Liver (tissue), 7 donors: ENCODE measurements at regions not wholly inside any gene's neighbourhood (a gene's known extent, or its start where the extent isn't known, plus 50 kb on each side); places are given as distances from the start of the nearest gene placed in this dataset.

ENCODE experiments used
- DNase-seq: peaks from one replicate; pipeline ENCODE4 v3.0.0-alpha.2; 2017; ENCODE audit warnings: low spot score
- H3K27ac ChIP-seq, 2 donors: one replicate each; pipeline ENCODE4 v1.7.0; 2013; ENCODE audit warnings: inconsistent platforms in 2 of 2, low read length in 2 of 2, control low read depth in 1 of 2, low read depth in 1 of 2, mild to moderate bottlenecking in 1 of 2
- H3K27me3 ChIP-seq, 4 donors: one replicate each; pipeline versions ENCODE4 v1.6.1 to v1.7.0; 2013; ENCODE audit warnings: low read length in 3 of 4, inconsistent platforms in 1 of 4, mild to moderate bottlenecking in 1 of 4, moderate library complexity in 1 of 4; ENCODE audit not compliant: control insufficient read depth in 4 of 4, insufficient read depth in 4 of 4
- H3K36me3 ChIP-seq, 4 donors: one replicate each; pipeline versions ENCODE4 v1.6.1 to v1.7.0; 2013; ENCODE audit warnings: low read length in 3 of 4, mild to moderate bottlenecking in 3 of 4, low read depth in 1 of 4, moderate library complexity in 1 of 4; ENCODE audit not compliant: control insufficient read depth in 4 of 4, insufficient read depth in 3 of 4
- H3K4me1 ChIP-seq, 4 donors: one replicate each; pipeline versions ENCODE4 v1.6.1 to v1.7.0; 2013; ENCODE audit warnings: low read length in 3 of 4, mild to moderate bottlenecking in 3 of 4, moderate library complexity in 1 of 4; ENCODE audit not compliant: control insufficient read depth in 4 of 4, insufficient read depth in 4 of 4
- H3K4me3 ChIP-seq, 3 donors: one replicate each; pipeline versions ENCODE4 v1.6.1 to v1.7.0; 2013; ENCODE audit warnings: low read length in 3 of 3, control low read depth in 1 of 3, low read depth in 1 of 3, mild to moderate bottlenecking in 1 of 3
- H3K9ac ChIP-seq, 2 donors: one replicate each; pipeline ENCODE4 v1.7.0; 2013; ENCODE audit warnings: low read length in 2 of 2, mild to moderate bottlenecking in 2 of 2, moderate library complexity in 2 of 2, control low read depth in 1 of 2, low read depth in 1 of 2
- H3K9me3 ChIP-seq, 4 donors: one replicate each; pipeline versions ENCODE4 v1.6.1 to v1.7.0; 2013; ENCODE audit warnings: low read length in 3 of 4; ENCODE audit not compliant: control insufficient read depth in 4 of 4
- EGR1 ChIP-seq, 2 donors: IDR thresholded peaks; 2 replicates each; pipeline ENCODE4 v1.6.1; 2016 to 2018; ENCODE audit warnings: antibody characterized with exemption in 2 of 2, low read depth in 2 of 2
- FOXA1 ChIP-seq: IDR thresholded peaks from 2 replicates; pipeline ENCODE4 v1.6.1; 2016; ENCODE audit warnings: antibody characterized with exemption
- HNF4G ChIP-seq: IDR thresholded peaks from 2 replicates; pipeline ENCODE4 v1.6.1; 2016; ENCODE audit warnings: antibody characterized with exemption
- NR2F2 ChIP-seq: IDR thresholded peaks from 2 replicates; pipeline ENCODE4 v1.6.1; 2016; ENCODE audit warnings: antibody characterized with exemption
- YY1 ChIP-seq: IDR thresholded peaks from 2 replicates; pipeline ENCODE4 v1.6.1; 2016; ENCODE audit warnings: antibody characterized with exemption, mild to moderate bottlenecking
- WGBS: extraction: QIAGEN DNeasy Blood & Tissue Kit; methylation state at CpG from one replicate; pipeline ENCODE4 v1.1.7; 2013; 5-methylcytosine and 5-hydroxymethylcytosine counted together
- TF ChIP-seq, protein P1 (sequence below): IDR thresholded peaks from 2 replicates; pipeline ENCODE4 v1.6.1; 2016; ENCODE audit warnings: antibody characterized with exemption
- TF ChIP-seq, protein P2 (sequence below): IDR thresholded peaks from 2 replicates; pipeline ENCODE4 v1.6.1; 2016; ENCODE audit warnings: antibody characterized with exemption, mild to moderate bottlenecking
- TF ChIP-seq, protein P3 (sequence below): IDR thresholded peaks from 2 replicates; pipeline ENCODE4 v1.6.1; 2016; ENCODE audit warnings: antibody characterized with exemption
- TF ChIP-seq, protein P4 (sequence below): IDR thresholded peaks from 2 replicates; pipeline ENCODE4 v1.6.1; 2016; ENCODE audit warnings: antibody characterized with exemption
- donor health status: healthy.
- donor health status: healthy.
- donor health status: healthy.
- donor health status: healthy.

DNA sequence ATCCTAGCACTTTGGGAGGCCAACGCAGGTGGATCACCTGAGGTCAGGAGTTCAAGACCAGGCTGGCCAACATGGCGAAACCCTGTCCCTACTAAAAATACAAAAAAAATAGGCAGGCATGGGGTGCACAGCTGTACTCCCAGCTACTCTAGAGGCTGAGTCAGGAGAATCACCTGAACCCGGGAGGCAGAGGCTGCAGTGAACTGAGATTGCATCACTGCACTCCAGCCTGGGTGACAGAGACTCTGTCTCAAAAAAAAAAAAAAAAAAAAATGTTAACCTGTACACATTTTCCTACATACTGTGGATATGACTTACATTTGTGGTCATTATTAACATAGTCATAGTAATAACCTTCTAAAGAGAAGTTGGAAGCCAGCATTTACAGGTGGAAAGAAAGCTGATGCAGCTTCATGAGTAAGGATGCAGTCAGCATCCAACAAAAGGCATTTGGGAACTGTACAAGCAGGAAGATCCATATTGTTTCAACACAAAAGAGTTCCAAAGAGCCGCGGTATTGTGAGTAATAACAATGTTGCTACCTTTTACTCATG lies 186.2 kb downstream of the GPX5 start:
- peaks cover 7 to 24% (median 8%) of the 10 kb centered on the region in 4 donors for H3K9me3 ChIP-seq
- H3K27me3 ChIP-seq: peaks cover 0 to 17% (median 0%) of the 10 kb centered on the region in 4 donors
- TF ChIP-seq YY1 (no peak), EGR1 (IDR thresholded peaks at IDR 0.05; ENCODE audit: low read depth in 2 of 2) (no peak), FOXA1 (no peak)
- DNase-seq: no peak
- H3K4me1 ChIP-seq: no peaks in the 10 kb centered on the region
- H3K27ac ChIP-seq: no peak overlapping the region
- 70% methylated on average over 5 of the region's 5 CpGs for WGBS
- H3K36me3 ChIP-seq: no peaks in the 10 kb centered on the region
- H3K4me3 ChIP-seq: no peak overlapping the region
- no peak overlapping the region for H3K9ac ChIP-seq

DNA sequence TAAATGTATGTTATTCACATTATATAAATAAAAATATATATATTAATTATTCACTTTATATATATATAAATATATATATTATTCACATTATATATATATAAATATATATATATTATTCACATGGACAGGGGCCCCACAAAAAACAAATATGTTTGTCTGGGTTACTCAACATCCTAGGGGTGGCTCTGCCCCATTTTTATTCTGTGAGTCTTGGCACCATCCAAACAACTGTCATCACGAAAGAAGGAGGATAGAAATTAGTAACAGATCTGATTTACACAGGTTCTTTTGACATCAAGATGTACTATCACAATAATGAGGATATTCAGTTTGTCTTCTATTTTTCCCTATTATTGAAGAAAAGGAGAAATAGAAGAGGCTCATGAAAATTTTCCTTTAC lies 187.3 kb downstream of the GPX5 start:
- no peak for DNase-seq
- no peak for TF ChIP-seq EGR1 (IDR thresholded peaks at IDR 0.05; ENCODE audit: low read depth in 2 of 2)
- TF ChIP-seq FOXA1: no peak
- Histone ChIP-seq H3K4me3 (no peak overlapping the region), H3K27ac (no peak overlapping the region), H3K9me3 (peaks cover 4 to 20% (median 5%) of the 10 kb centered on the region in 4 donors), H3K27me3 (peaks cover 0 to 17% (median 0%) of the 10 kb centered on the region in 4 donors), H3K9ac (no peak overlapping the region), H3K36me3 (no peaks in the 10 kb centered on the region), H3K4me1 (no peaks in the 10 kb centered on the region)
- WGBS: 68% methylated on average over 1 of the region's 1 CpG

DNA sequence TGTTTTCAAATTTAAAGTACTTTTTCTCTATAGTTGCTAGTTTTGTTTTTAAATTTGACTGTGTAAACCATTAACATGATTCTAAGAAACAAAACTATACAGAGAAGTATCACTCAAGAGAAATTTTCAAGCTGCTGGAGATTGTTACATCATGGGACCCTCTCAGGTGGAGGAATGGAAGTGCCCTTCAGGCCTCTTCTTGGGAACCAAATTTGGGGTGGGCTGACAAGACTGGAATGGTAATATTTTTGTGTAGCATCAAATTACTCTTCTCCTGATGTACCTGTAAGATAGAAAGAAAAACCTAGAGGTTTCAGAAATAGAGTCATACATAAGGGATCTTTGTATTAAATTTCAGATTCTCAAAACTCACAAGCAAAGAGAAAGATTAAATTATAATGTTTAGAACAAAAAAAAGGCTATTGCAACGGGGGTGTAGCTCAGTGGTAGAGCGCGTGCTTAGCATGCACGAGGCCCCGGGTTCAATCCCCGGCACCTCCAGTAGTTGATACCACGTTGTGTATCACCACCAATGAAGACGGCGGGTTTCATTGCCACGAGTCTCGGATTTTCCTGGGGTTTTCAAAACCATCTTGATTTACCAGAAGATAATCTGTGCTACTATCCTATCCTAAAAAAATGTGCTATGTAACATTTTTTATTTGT lies 193.7 kb downstream of the GPX5 start:
- no peak overlapping the region for H3K9ac ChIP-seq
- H3K27me3 ChIP-seq: peaks cover 0 to 7% (median 2%) of the 10 kb centered on the region in 4 donors
- H3K27ac ChIP-seq: no peak overlapping the region
- H3K9me3 ChIP-seq: no peaks in the 10 kb centered on the region
- TF ChIP-seq NR2F2: no peak
- TF ChIP-seq, protein P1, sequence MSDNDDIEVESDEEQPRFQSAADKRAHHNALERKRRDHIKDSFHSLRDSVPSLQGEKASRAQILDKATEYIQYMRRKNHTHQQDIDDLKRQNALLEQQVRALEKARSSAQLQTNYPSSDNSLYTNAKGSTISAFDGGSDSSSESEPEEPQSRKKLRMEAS: no peak
- TF ChIP-seq YY1: no peak
- TF ChIP-seq, protein P2, sequence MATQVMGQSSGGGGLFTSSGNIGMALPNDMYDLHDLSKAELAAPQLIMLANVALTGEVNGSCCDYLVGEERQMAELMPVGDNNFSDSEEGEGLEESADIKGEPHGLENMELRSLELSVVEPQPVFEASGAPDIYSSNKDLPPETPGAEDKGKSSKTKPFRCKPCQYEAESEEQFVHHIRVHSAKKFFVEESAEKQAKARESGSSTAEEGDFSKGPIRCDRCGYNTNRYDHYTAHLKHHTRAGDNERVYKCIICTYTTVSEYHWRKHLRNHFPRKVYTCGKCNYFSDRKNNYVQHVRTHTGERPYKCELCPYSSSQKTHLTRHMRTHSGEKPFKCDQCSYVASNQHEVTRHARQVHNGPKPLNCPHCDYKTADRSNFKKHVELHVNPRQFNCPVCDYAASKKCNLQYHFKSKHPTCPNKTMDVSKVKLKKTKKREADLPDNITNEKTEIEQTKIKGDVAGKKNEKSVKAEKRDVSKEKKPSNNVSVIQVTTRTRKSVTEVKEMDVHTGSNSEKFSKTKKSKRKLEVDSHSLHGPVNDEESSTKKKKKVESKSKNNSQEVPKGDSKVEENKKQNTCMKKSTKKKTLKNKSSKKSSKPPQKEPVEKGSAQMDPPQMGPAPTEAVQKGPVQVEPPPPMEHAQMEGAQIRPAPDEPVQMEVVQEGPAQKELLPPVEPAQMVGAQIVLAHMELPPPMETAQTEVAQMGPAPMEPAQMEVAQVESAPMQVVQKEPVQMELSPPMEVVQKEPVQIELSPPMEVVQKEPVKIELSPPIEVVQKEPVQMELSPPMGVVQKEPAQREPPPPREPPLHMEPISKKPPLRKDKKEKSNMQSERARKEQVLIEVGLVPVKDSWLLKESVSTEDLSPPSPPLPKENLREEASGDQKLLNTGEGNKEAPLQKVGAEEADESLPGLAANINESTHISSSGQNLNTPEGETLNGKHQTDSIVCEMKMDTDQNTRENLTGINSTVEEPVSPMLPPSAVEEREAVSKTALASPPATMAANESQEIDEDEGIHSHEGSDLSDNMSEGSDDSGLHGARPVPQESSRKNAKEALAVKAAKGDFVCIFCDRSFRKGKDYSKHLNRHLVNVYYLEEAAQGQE: no peak
- TF ChIP-seq HNF4G: no peak
- TF ChIP-seq, protein P3, sequence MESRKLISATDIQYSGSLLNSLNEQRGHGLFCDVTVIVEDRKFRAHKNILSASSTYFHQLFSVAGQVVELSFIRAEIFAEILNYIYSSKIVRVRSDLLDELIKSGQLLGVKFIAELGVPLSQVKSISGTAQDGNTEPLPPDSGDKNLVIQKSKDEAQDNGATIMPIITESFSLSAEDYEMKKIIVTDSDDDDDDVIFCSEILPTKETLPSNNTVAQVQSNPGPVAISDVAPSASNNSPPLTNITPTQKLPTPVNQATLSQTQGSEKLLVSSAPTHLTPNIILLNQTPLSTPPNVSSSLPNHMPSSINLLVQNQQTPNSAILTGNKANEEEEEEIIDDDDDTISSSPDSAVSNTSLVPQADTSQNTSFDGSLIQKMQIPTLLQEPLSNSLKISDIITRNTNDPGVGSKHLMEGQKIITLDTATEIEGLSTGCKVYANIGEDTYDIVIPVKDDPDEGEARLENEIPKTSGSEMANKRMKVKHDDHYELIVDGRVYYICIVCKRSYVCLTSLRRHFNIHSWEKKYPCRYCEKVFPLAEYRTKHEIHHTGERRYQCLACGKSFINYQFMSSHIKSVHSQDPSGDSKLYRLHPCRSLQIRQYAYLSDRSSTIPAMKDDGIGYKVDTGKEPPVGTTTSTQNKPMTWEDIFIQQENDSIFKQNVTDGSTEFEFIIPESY: no peak
- TF ChIP-seq, protein P4, sequence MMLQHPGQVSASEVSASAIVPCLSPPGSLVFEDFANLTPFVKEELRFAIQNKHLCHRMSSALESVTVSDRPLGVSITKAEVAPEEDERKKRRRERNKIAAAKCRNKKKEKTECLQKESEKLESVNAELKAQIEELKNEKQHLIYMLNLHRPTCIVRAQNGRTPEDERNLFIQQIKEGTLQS: no peak
- TF ChIP-seq EGR1 (IDR thresholded peaks at IDR 0.05; ENCODE audit: low read depth in 2 of 2): no peak
- no peaks in the 10 kb centered on the region for H3K4me1 ChIP-seq
- 24% methylated on average over 11 of the region's 11 CpGs for WGBS
- no peak for DNase-seq
- no peaks in the 10 kb centered on the region for H3K36me3 ChIP-seq
- no peak overlapping the region for H3K4me3 ChIP-seq
